ENCODE measurements at regions not wholly inside any gene's neighbourhood (a gene's known extent, or its start where the extent isn't known, plus 50 kb on each side); places are given as distances from the start of the nearest gene placed in this dataset.

DNA sequence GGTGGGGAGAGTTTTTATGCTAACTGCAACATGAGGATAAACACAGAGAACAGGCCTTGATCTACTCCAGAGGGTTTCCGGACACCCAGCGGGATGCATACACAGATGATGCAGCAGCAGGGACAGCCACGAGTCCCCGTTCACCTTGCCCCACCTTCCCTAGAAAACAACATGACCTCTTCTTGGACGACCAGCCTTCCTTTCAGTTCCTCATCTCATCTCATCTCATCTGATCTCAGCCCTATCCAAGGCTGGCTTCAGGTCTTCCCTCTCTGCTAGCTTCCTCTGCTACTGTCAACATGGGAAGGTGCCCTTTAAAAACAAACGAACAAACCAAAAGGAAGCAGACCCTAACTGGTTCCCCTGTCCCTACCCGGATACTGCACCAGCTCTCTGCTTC lies 1356.2 kb downstream of the TBC1D22A start:
- 30% methylated on average over 2 of the region's 7 CpGs; no CpG with 5 or more reads in 1 of the 2 experiments for WGBS, 2 experiments (ENCODE audit: extremely low coverage in 2 of 2, insufficient read length in 1 of 2)

More for the DNA sequence above, 1356.2 kb downstream of the TBC1D22A start:
- no peaks in the 10 kb centered on the region for H4K20me1 ChIP-seq (ENCODE audit: insufficient read depth, low read length)
- no peaks in the 10 kb centered on the region for H3K4me1 ChIP-seq (ENCODE audit: control insufficient read depth, insufficient read depth, low read length)
- no peak overlapping the region for H2BK20ac ChIP-seq (ENCODE audit: low read depth, low read length)
- peaks cover 49% of the 10 kb centered on the region for H3K9me3 ChIP-seq (ENCODE audit: control insufficient read depth, insufficient read depth, low read length)
- H3K9me1 ChIP-seq (ENCODE audit: insufficient read depth, low read length) = no peaks in the 10 kb centered on the region
- ChIA-PET POLR2A (ENCODE audit: unreplicated experiment) (no interaction called here), CTCF (no interaction called here)
- H3K23ac ChIP-seq (ENCODE audit: low read depth, low read length) = no peak overlapping the region
- no TSS peak for BruUV-seq (replicated peaks)
- H3K14ac ChIP-seq (replicated peaks; ENCODE audit: low read depth, low read length) = no peak overlapping the region
- DNase-seq (no peak), ATAC-seq (ENCODE audit: low read depth) (no peak)
- no peak overlapping the region for H4K8ac ChIP-seq (ENCODE audit: low read depth in 2 of 2, low read length in 2 of 2)
- no peak overlapping the region for H2BK15ac ChIP-seq (ENCODE audit: low read depth, low read length)
- H3K56ac ChIP-seq (ENCODE audit: extremely low read depth, insufficient read depth, low read length) = no peak overlapping the region
- intact Hi-C loops (cut with micrococcal nuclease) (no loop called here), in situ Hi-C loops (cut with MboI; ENCODE audit: low sequenced_read_pairs) (no loop called here), dilution Hi-C loops (cut with HindIII; ENCODE audit: low sequenced_read_pairs, unreplicated experiment) (no loop called here)
- no peak overlapping the region for H3K4me2 ChIP-seq (ENCODE audit: low read depth, low read length)
- no peak overlapping the region for H2AK5ac ChIP-seq (ENCODE audit: low read depth, low read length)
- no peak overlapping the region for H3K27ac ChIP-seq (ENCODE audit: insufficient read depth, low read length)
- H3K79me1 ChIP-seq (ENCODE audit: low read depth in 1 of 2, low read length in 2 of 2) = no peaks in the 10 kb centered on the region
- H4K5ac ChIP-seq (ENCODE audit: low read depth, low read length) = no peak overlapping the region
- no peak overlapping the region for H3K9ac ChIP-seq (ENCODE audit: low read depth, low read length)
- no peak overlapping the region for H2BK5ac ChIP-seq (ENCODE audit: low read depth, low read length, poor library complexity, severe bottlenecking)
- H3K36me3 ChIP-seq (ENCODE audit: control insufficient read depth, insufficient read depth, low read length) = no peaks in the 10 kb centered on the region
- H2BK120ac ChIP-seq (ENCODE audit: low read depth, low read length) = no peak overlapping the region
- TF ChIP-seq, protein P1, sequence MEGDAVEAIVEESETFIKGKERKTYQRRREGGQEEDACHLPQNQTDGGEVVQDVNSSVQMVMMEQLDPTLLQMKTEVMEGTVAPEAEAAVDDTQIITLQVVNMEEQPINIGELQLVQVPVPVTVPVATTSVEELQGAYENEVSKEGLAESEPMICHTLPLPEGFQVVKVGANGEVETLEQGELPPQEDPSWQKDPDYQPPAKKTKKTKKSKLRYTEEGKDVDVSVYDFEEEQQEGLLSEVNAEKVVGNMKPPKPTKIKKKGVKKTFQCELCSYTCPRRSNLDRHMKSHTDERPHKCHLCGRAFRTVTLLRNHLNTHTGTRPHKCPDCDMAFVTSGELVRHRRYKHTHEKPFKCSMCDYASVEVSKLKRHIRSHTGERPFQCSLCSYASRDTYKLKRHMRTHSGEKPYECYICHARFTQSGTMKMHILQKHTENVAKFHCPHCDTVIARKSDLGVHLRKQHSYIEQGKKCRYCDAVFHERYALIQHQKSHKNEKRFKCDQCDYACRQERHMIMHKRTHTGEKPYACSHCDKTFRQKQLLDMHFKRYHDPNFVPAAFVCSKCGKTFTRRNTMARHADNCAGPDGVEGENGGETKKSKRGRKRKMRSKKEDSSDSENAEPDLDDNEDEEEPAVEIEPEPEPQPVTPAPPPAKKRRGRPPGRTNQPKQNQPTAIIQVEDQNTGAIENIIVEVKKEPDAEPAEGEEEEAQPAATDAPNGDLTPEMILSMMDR (conservative IDR thresholded peaks at IDR 0.05; ENCODE audit: low read depth, low read length) = no peak
- TF ChIP-seq FOS (IDR thresholded peaks at IDR 0.05; ENCODE audit: low read depth, low read length) = no peak
- TF ChIP-seq POLR2A (IDR thresholded peaks at IDR 0.05; ENCODE audit: low read depth, low read length) = no peak
- TF ChIP-seq, protein P2, sequence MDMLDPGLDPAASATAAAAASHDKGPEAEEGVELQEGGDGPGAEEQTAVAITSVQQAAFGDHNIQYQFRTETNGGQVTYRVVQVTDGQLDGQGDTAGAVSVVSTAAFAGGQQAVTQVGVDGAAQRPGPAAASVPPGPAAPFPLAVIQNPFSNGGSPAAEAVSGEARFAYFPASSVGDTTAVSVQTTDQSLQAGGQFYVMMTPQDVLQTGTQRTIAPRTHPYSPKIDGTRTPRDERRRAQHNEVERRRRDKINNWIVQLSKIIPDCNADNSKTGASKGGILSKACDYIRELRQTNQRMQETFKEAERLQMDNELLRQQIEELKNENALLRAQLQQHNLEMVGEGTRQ (IDR thresholded peaks at IDR 0.05; ENCODE audit: low read depth, low read length) = no peak
- no peak for TF ChIP-seq RFX5 (IDR thresholded peaks at IDR 0.05; ENCODE audit: low read depth, low read length)
- TF ChIP-seq MAFK (IDR thresholded peaks at IDR 0.05; ENCODE audit: low read depth, low read length) = no peak
- TF ChIP-seq RAD21 (IDR thresholded peaks at IDR 0.05; ENCODE audit: low read length) = no peak
- no peak for TF ChIP-seq SMC3 (IDR thresholded peaks at IDR 0.05; ENCODE audit: low read depth, low read length)
- no peak for TF ChIP-seq MXI1 (IDR thresholded peaks at IDR 0.05; ENCODE audit: borderline replicate concordance, low read depth, low read length)
- TF ChIP-seq RCOR1 (IDR thresholded peaks at IDR 0.05; ENCODE audit: insufficient replicate concordance, low read length) = no peak
- no peak for TF ChIP-seq CHD1 (IDR thresholded peaks at IDR 0.05; ENCODE audit: low read depth, low read length)
- TF ChIP-seq NFE2L2 (IDR thresholded peaks at IDR 0.05; ENCODE audit: low read depth, low read length) = no peak
- no peak overlapping the region for H3K4ac ChIP-seq (ENCODE audit: low read depth, low read length)
- no peak overlapping the region for H2AK9ac ChIP-seq (replicated peaks; ENCODE audit: low read depth, low read length, poor library complexity)
- no peak overlapping the region for H3K18ac ChIP-seq (ENCODE audit: low read depth, low read length)
- no peak overlapping the region for H3K4me3 ChIP-seq (ENCODE audit: insufficient read depth, low read depth, low read length)
- no peak overlapping the region for H4K91ac ChIP-seq (ENCODE audit: insufficient read depth, low read depth, low read length)
- no peak overlapping the region for H2AFZ ChIP-seq (replicated peaks; ENCODE audit: low read length, poor library complexity)
- no peaks in the 10 kb centered on the region for H3K27me3 ChIP-seq (ENCODE audit: control insufficient read depth, insufficient read depth, low read length)

All from IMR-90 (cell line).